ENCODE measurements at regions not wholly inside any gene's neighbourhood (a gene's known extent, or its start where the extent isn't known, plus 50 kb on each side); places are given as distances from the start of the nearest gene placed in this dataset.
A peak's percentile ranks its signal among the peaks of the same experiment; 100 is the strongest.

- DNase-seq (ENCODE audit: low read depth), result no peak
- no peak for TF ChIP-seq CTCF (IDR thresholded peaks at IDR 0.05; ENCODE audit: insufficient read depth, low read length)
- no peak overlapping the region for H3K4me3 ChIP-seq (ENCODE audit: low read depth, low read length)
Observed at GRCh38 chr5:27216367-27216950, 178.1 kb upstream of the CDH9 start.

- no peak for DNase-seq (ENCODE audit: low read depth)
- no peak overlapping the region for H3K4me3 ChIP-seq (ENCODE audit: low read depth, low read length)
- TF ChIP-seq CTCF (IDR thresholded peaks at IDR 0.05; ENCODE audit: insufficient read depth, low read length), result no peak
Observed at GRCh38 chr5:27208051-27208450, 169.7 kb upstream of the CDH9 start.

- no peak overlapping the region for H3K4me3 ChIP-seq (ENCODE audit: low read depth, low read length)
- DNase-seq (ENCODE audit: low read depth), result no peak
- TF ChIP-seq CTCF (IDR thresholded peaks at IDR 0.05; ENCODE audit: insufficient read depth, low read length), result no peak
Observed at GRCh38 chr5:27191786-27192510, 153.6 kb upstream of the CDH9 start.

GRCh38 chr5:27172693-27173092 lies 134.3 kb upstream of the CDH9 start:
- no peak for DNase-seq (ENCODE audit: low read depth)
- no peak for TF ChIP-seq CTCF (IDR thresholded peaks at IDR 0.05; ENCODE audit: insufficient read depth, low read length)
- H3K4me3 ChIP-seq (ENCODE audit: low read depth, low read length), result no peak overlapping the region

GRCh38 chr5:27171761-27172261 lies 133.4 kb upstream of the CDH9 start:
- DNase-seq (ENCODE audit: low read depth), result no peak

GRCh38 chr5:27158775-27159174 lies 120.4 kb upstream of the CDH9 start:
- peak; percentile 0 for DNase-seq (ENCODE audit: low read depth)
- TF ChIP-seq CTCF (IDR thresholded peaks at IDR 0.05; ENCODE audit: insufficient read depth, low read length), result no peak
- no peak overlapping the region for H3K4me3 ChIP-seq (ENCODE audit: low read depth, low read length)

More at GRCh38 chr5:27171761-27172261, 133.4 kb upstream of the CDH9 start:
- no peak overlapping the region for H3K4me3 ChIP-seq (ENCODE audit: low read depth, low read length)
- TF ChIP-seq CTCF (IDR thresholded peaks at IDR 0.05; ENCODE audit: insufficient read depth, low read length), result no peak
